NCI-H1694 (cell line): ENCODE measurements at regions not wholly inside any gene's neighbourhood (a gene's known extent, or its start where the extent isn't known, plus 50 kb on each side); places are given as distances from the start of the nearest gene placed in this dataset.

Experiments used
- DNase-seq: peaks from one replicate; lab custom pipeline; 2025; lab: John Stamatoyannopoulos, UW

DNA sequence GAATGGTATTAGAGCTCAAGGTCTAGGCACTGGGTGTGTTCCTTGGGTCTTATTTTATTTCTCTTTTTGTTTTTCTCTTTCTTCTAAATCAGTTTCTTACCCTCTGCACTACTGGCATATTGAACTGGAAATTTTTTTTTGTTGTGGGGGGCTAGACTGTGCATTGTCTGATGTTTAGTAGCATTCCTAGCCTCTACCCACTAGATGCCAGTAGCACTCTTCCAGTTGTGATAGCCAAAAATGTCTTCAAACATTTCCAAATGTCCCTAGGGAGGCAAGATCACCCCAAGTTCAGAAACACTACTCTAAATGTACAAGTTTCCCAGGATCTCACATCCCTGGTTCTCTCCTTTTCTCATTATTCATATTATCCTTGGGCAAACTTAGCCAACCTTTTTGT, 69.8 kb upstream of the AMOT start:
- DNase-seq: no peak

DNA sequence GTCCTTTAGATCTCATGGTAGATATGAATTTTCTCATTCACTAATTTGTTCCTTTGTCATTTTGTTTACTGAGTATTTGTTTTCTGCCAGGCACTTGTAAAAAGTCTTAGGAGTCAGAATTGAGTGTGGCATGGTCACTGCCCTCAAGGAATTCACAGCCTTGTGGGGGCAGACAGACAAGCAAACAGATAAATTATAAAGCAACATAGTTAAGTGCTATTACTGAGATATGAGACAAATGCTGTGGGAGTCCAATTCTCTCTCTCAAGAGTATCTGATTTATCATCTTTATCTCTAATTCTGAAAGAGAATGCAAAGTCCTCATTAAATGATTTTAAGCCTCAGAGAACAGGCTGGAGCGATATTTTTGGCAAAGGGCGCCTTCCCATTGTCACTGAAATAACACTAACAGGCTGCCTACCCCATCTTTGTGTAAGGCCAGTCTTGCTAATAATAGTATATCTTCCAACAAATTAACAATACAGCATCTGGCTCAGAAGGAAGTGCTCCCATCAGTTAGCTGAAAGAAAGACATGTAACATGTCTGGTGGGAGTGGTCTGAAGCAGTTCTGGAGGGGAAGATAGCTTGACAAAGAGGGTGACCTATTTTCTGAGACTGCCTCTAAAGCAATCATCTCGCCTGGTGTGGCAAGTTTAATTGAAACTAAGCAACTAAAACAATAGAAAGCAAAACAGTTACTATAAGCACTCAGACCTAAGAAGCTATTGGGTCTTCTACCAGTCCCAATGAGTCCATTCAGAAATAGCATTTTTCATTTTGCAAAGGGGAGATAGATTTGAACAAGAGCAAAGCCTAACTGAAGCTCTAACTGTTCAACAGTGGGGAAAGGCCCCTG, 61.5 kb upstream of the AMOT start:
- DNase-seq: no peak

DNA sequence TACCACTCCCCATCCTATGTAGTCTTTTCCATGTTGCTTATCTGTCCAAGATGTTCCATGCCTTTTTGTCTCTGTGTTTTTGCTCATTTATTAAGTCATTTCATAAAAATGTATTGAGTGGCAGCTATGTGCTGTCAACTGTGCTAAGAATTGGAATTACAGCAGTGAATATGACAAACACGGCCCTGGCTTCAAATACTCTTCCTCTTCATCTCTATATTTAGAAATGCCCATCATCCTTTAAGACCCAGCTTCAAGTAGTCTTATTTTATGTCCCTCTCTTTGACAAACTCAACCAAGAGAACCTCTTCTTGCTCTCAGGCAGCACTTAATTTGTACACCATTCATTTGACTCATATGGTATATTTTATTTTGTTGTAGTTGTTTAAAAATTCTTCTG, 55.4 kb upstream of the AMOT start:
- no peak for DNase-seq
